ENCODE measurements at regions not wholly inside any gene's neighbourhood (a gene's known extent, or its start where the extent isn't known, plus 50 kb on each side); places are given as distances from the start of the nearest gene placed in this dataset.

DNA sequence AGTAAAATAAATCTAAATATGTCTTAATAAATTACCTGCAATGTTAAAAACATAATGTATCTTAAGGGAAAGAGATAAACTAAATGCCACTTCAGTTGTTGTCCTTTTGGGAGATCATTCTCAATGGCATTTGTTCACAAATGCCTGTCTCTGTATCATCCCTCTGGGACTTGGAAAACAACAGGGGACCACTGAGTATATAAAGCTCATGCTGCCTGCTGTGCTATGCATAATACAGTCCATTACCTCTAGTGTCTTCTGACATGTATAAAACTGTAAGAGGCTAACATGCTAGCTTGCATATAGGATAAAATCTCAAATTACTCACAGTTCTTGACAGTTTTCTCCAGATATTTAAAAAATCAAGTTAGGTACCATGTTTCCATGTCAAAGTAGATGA lies 503.9 kb downstream of the PDHA2 start:
- TF ChIP-seq TAF1 (IDR thresholded peaks at IDR 0.05; ENCODE audit: borderline replicate concordance, low read depth, low read length) (no peak), POLR2A (IDR thresholded peaks at IDR 0.05; ENCODE audit: low read depth, low read length) (no peak), POLR2AphosphoS5 (IDR thresholded peaks at IDR 0.05; ENCODE audit: low read depth, low read length) (no peak)
